Liver (tissue), 8 donors: ENCODE measurements at regions not wholly inside any gene's neighbourhood (a gene's known extent, or its start where the extent isn't known, plus 50 kb on each side); places are given as distances from the start of the nearest gene placed in this dataset.

Experiments
- DNase-seq: peaks from one replicate; pipeline ENCODE4 v3.0.0-alpha.2; 2017; ENCODE audit warnings: low spot score
- H3K27ac ChIP-seq, 2 donors: one replicate each; pipeline ENCODE4 v1.7.0; 2013; ENCODE audit warnings: inconsistent platforms in 2 of 2, low read length in 2 of 2, control low read depth in 1 of 2, low read depth in 1 of 2, mild to moderate bottlenecking in 1 of 2
- H3K27me3 ChIP-seq, 4 donors: one replicate each; pipeline versions ENCODE4 v1.6.1 to v1.7.0; 2013; ENCODE audit warnings: low read length in 3 of 4, inconsistent platforms in 1 of 4, mild to moderate bottlenecking in 1 of 4, moderate library complexity in 1 of 4; ENCODE audit not compliant: control insufficient read depth in 4 of 4, insufficient read depth in 4 of 4
- H3K36me3 ChIP-seq, 4 donors: one replicate each; pipeline versions ENCODE4 v1.6.1 to v1.7.0; 2013; ENCODE audit warnings: low read length in 3 of 4, mild to moderate bottlenecking in 3 of 4, low read depth in 1 of 4, moderate library complexity in 1 of 4; ENCODE audit not compliant: control insufficient read depth in 4 of 4, insufficient read depth in 3 of 4
- H3K4me1 ChIP-seq, 4 donors: one replicate each; pipeline versions ENCODE4 v1.6.1 to v1.7.0; 2013; ENCODE audit warnings: low read length in 3 of 4, mild to moderate bottlenecking in 3 of 4, moderate library complexity in 1 of 4; ENCODE audit not compliant: control insufficient read depth in 4 of 4, insufficient read depth in 4 of 4
- H3K4me3 ChIP-seq, 3 donors: one replicate each; pipeline versions ENCODE4 v1.6.1 to v1.7.0; 2013; ENCODE audit warnings: low read length in 3 of 3, control low read depth in 1 of 3, low read depth in 1 of 3, mild to moderate bottlenecking in 1 of 3
- H3K9ac ChIP-seq, 2 donors: one replicate each; pipeline ENCODE4 v1.7.0; 2013; ENCODE audit warnings: low read length in 2 of 2, mild to moderate bottlenecking in 2 of 2, moderate library complexity in 2 of 2, control low read depth in 1 of 2, low read depth in 1 of 2
- H3K9me3 ChIP-seq, 4 donors: one replicate each; pipeline versions ENCODE4 v1.6.1 to v1.7.0; 2013; ENCODE audit warnings: low read length in 3 of 4; ENCODE audit not compliant: control insufficient read depth in 4 of 4
- CTCF ChIP-seq: fragments of 150-350 bp; IDR thresholded peaks from 2 replicates; pipeline ENCODE4 v1.5.1; 2017; ENCODE audit warnings: improper control_type of control experiment, low read depth, low read length; ENCODE audit not compliant: missing input control
- EGR1 ChIP-seq, 2 donors: IDR thresholded peaks; 2 replicates each; pipeline ENCODE4 v1.6.1; 2016 to 2018; ENCODE audit warnings: antibody characterized with exemption in 2 of 2, low read depth in 2 of 2
- FOXA1 ChIP-seq: IDR thresholded peaks from 2 replicates; pipeline ENCODE4 v1.6.1; 2016; ENCODE audit warnings: antibody characterized with exemption
- FOXA2 ChIP-seq: IDR thresholded peaks from 2 replicates; pipeline ENCODE4 v1.6.1; 2016; ENCODE audit warnings: antibody characterized with exemption
- GABPA ChIP-seq, 2 donors: IDR thresholded peaks in 1 of 2; conservative IDR thresholded peaks in 1 of 2; 2 replicates each; pipeline ENCODE4 v1.6.1; 2016; ENCODE audit warnings: antibody characterized with exemption in 2 of 2, mild to moderate bottlenecking in 1 of 2, moderate library complexity in 1 of 2
- HNF4A ChIP-seq, 2 donors: conservative IDR thresholded peaks; 2 replicates each; pipeline ENCODE4 v1.6.1; 2016; ENCODE audit warnings: antibody characterized with exemption in 2 of 2, mild to moderate bottlenecking in 2 of 2
- HNF4G ChIP-seq: IDR thresholded peaks from 2 replicates; pipeline ENCODE4 v1.6.1; 2016; ENCODE audit warnings: antibody characterized with exemption
- JUND ChIP-seq, 2 donors: IDR thresholded peaks; 2 replicates each; pipeline ENCODE4 v1.6.1; 2016; ENCODE audit warnings: antibody characterized with exemption in 2 of 2
- NR2F2 ChIP-seq: IDR thresholded peaks from 2 replicates; pipeline ENCODE4 v1.6.1; 2016; ENCODE audit warnings: antibody characterized with exemption
- RAD21 ChIP-seq, 2 donors: IDR thresholded peaks; 2 replicates each; pipeline ENCODE4 v1.6.1; 2016; ENCODE audit warnings: antibody characterized with exemption in 2 of 2, mild to moderate bottlenecking in 2 of 2
- SP1 ChIP-seq: IDR thresholded peaks from 2 replicates; pipeline ENCODE4 v1.6.1; 2018; ENCODE audit warnings: antibody characterized with exemption, mild to moderate bottlenecking
- YY1 ChIP-seq: IDR thresholded peaks from 2 replicates; pipeline ENCODE4 v1.6.1; 2016; ENCODE audit warnings: antibody characterized with exemption, mild to moderate bottlenecking
- WGBS: extraction: QIAGEN DNeasy Blood & Tissue Kit; methylation state at CpG from one replicate; pipeline ENCODE4 v1.1.7; 2013; 5-methylcytosine and 5-hydroxymethylcytosine counted together
- TF ChIP-seq, protein P1 (sequence below): IDR thresholded peaks from 2 replicates; pipeline ENCODE4 v1.6.1; 2016; ENCODE audit warnings: antibody characterized with exemption
- TF ChIP-seq, protein P2 (sequence below): IDR thresholded peaks from 2 replicates; pipeline ENCODE4 v1.6.1; 2016; ENCODE audit warnings: antibody characterized with exemption
- TF ChIP-seq, protein P3 (sequence below): IDR thresholded peaks from 2 replicates; pipeline ENCODE4 v1.6.1; 2016; ENCODE audit warnings: antibody characterized with exemption, mild to moderate bottlenecking
- TF ChIP-seq, protein P4 (sequence below): IDR thresholded peaks from 2 replicates; pipeline ENCODE4 v1.6.1; 2016; ENCODE audit warnings: antibody characterized with exemption
- donor health status: healthy.
- donor health status: healthy.
- donor health status: healthy.
- donor health status: healthy.
- donor health status: healthy.

- Histone ChIP-seq H3K4me3 (no peak overlapping the region), H3K36me3 (no peaks in the 10 kb centered on the region), H3K4me1 (no peaks in the 10 kb centered on the region), H3K9ac (no peak overlapping the region), H3K27me3 (peaks cover 0 to 3% (median 0%) of the 10 kb centered on the region in 4 donors), H3K9me3 (no peaks in the 10 kb centered on the region), H3K27ac (no peak overlapping the region)
- TF ChIP-seq, protein P1, sequence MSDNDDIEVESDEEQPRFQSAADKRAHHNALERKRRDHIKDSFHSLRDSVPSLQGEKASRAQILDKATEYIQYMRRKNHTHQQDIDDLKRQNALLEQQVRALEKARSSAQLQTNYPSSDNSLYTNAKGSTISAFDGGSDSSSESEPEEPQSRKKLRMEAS: no peak
- TF ChIP-seq FOXA2: no peak
- WGBS: 75% methylated on average over 3 of the region's 3 CpGs
- no peak for DNase-seq
Observed at GRCh38 chr15:87576486-87577176, 679.9 kb downstream of the NTRK3 start.

- Histone ChIP-seq H3K27ac (no peak overlapping the region), H3K9me3 (no peaks in the 10 kb centered on the region), H3K9ac (no peak overlapping the region), H3K36me3 (no peaks in the 10 kb centered on the region), H3K4me1 (no peaks in the 10 kb centered on the region), H3K4me3 (no peak overlapping the region), H3K27me3 (peaks cover 0 to 3% (median 0%) of the 10 kb centered on the region in 4 donors)
- WGBS: 85% methylated on average over 3 of the region's 3 CpGs
- TF ChIP-seq HNF4G: no peak
- no peak for TF ChIP-seq HNF4A (conservative IDR thresholded peaks at IDR 0.05)
- no peak for TF ChIP-seq NR2F2
- TF ChIP-seq GABPA (IDR thresholded peaks at IDR 0.05 in 1 of 2, conservative IDR thresholded peaks at IDR 0.05 in 1 of 2): no peak
- no peak for TF ChIP-seq CTCF
- no peak for DNase-seq
Observed at GRCh38 chr15:87575896-87576473, 680.6 kb downstream of the NTRK3 start.

GRCh38 chr15:87573534-87573933 is 683.0 kb downstream of the NTRK3 start:
- DNase-seq: no peak
- Histone ChIP-seq H3K4me1 (no peaks in the 10 kb centered on the region), H3K9me3 (no peaks in the 10 kb centered on the region), H3K27ac (no peak overlapping the region), H3K4me3 (no peak overlapping the region), H3K36me3 (no peaks in the 10 kb centered on the region), H3K27me3 (no peaks in the 10 kb centered on the region), H3K9ac (no peak overlapping the region)
- 72% methylated on average over 1 of the region's 1 CpG for WGBS
- no peak for TF ChIP-seq HNF4A (conservative IDR thresholded peaks at IDR 0.05)
- no peak for TF ChIP-seq YY1
- no peak for TF ChIP-seq NR2F2
- TF ChIP-seq JUND (IDR thresholded peaks at IDR 0.05): no peak
- TF ChIP-seq, protein P1: no peak
- TF ChIP-seq, protein P2, sequence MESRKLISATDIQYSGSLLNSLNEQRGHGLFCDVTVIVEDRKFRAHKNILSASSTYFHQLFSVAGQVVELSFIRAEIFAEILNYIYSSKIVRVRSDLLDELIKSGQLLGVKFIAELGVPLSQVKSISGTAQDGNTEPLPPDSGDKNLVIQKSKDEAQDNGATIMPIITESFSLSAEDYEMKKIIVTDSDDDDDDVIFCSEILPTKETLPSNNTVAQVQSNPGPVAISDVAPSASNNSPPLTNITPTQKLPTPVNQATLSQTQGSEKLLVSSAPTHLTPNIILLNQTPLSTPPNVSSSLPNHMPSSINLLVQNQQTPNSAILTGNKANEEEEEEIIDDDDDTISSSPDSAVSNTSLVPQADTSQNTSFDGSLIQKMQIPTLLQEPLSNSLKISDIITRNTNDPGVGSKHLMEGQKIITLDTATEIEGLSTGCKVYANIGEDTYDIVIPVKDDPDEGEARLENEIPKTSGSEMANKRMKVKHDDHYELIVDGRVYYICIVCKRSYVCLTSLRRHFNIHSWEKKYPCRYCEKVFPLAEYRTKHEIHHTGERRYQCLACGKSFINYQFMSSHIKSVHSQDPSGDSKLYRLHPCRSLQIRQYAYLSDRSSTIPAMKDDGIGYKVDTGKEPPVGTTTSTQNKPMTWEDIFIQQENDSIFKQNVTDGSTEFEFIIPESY: no peak
- TF ChIP-seq, protein P3, sequence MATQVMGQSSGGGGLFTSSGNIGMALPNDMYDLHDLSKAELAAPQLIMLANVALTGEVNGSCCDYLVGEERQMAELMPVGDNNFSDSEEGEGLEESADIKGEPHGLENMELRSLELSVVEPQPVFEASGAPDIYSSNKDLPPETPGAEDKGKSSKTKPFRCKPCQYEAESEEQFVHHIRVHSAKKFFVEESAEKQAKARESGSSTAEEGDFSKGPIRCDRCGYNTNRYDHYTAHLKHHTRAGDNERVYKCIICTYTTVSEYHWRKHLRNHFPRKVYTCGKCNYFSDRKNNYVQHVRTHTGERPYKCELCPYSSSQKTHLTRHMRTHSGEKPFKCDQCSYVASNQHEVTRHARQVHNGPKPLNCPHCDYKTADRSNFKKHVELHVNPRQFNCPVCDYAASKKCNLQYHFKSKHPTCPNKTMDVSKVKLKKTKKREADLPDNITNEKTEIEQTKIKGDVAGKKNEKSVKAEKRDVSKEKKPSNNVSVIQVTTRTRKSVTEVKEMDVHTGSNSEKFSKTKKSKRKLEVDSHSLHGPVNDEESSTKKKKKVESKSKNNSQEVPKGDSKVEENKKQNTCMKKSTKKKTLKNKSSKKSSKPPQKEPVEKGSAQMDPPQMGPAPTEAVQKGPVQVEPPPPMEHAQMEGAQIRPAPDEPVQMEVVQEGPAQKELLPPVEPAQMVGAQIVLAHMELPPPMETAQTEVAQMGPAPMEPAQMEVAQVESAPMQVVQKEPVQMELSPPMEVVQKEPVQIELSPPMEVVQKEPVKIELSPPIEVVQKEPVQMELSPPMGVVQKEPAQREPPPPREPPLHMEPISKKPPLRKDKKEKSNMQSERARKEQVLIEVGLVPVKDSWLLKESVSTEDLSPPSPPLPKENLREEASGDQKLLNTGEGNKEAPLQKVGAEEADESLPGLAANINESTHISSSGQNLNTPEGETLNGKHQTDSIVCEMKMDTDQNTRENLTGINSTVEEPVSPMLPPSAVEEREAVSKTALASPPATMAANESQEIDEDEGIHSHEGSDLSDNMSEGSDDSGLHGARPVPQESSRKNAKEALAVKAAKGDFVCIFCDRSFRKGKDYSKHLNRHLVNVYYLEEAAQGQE: no peak
- no peak for TF ChIP-seq RAD21 (IDR thresholded peaks at IDR 0.05)
- TF ChIP-seq, protein P4, sequence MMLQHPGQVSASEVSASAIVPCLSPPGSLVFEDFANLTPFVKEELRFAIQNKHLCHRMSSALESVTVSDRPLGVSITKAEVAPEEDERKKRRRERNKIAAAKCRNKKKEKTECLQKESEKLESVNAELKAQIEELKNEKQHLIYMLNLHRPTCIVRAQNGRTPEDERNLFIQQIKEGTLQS: no peak
- TF ChIP-seq GABPA (IDR thresholded peaks at IDR 0.05 in 1 of 2, conservative IDR thresholded peaks at IDR 0.05 in 1 of 2): no peak
- TF ChIP-seq FOXA1: no peak
- TF ChIP-seq SP1: no peak
- TF ChIP-seq HNF4G: no peak
- TF ChIP-seq CTCF: no peak
- TF ChIP-seq EGR1 (IDR thresholded peaks at IDR 0.05; ENCODE audit: low read depth in 2 of 2): no peak
